Activated CD4-positive, alpha-beta T cell treated with anti-CD3 and anti-CD28 coated beads, Interleukin-2, amount 10 ng/mL, durations not matched to agents 7 days and 5 days (primary cell): ENCODE measurements at regions not wholly inside any gene's neighbourhood (a gene's known extent, or its start where the extent isn't known, plus 50 kb on each side); places are given as distances from the start of the nearest gene placed in this dataset.
"Not testable (repeated sequence)": the region's sequence is repeated elsewhere in the genome, so short reads cannot be mapped to it uniquely, and the experiment has no call there.

Experiments
- CTCF ChIA-PET: fragments of 350-600 bp; sonication (Branson Sonifier 250); formaldehyde crosslinking; loops from one replicate; lab custom pipeline; 2021; ENCODE audit warnings: antibody characterized with exemption; lab: Charles Lee
- POLR2A ChIA-PET: fragments of 350-600 bp; sonication (Branson Sonifier 250); formaldehyde crosslinking; loops from one replicate; lab custom pipeline; 2021; ENCODE audit warnings: antibody characterized with exemption; lab: Charles Lee
- DNase-seq: peaks from one replicate; pipeline ENCODE4 v3.0.0-alpha.2; 2020
- H3K27ac Mint-ChIP-seq: one replicate; pipeline ENCODE4 v1.8.0; 2021; ENCODE audit warnings: mild to moderate bottlenecking, moderate library complexity, mixed read lengths
- H3K27me3 Mint-ChIP-seq: one replicate; pipeline ENCODE4 v1.8.0; 2021; ENCODE audit warnings: mixed read lengths
- H3K36me3 Mint-ChIP-seq: one replicate; pipeline ENCODE4 v1.8.0; 2021; ENCODE audit warnings: low read depth, mixed read lengths
- H3K4me1 Mint-ChIP-seq: one replicate; pipeline ENCODE4 v1.8.0; 2021; ENCODE audit warnings: mixed read lengths
- H3K4me3 Mint-ChIP-seq: one replicate; pipeline ENCODE4 v1.8.0; 2021; ENCODE audit warnings: mild to moderate bottlenecking, moderate library complexity, mixed read lengths
- H3K9me3 Mint-ChIP-seq: one replicate; pipeline ENCODE4 v1.8.0; 2021; ENCODE audit warnings: mixed read lengths

GRCh38 chr21:22796147-22796546, 1797.9 kb downstream of the NCAM2 start:
- H3K27me3 Mint-ChIP-seq, result no peaks in the 10 kb centered on the region
- ChIA-PET CTCF (no interaction called here), POLR2A (no interaction called here)
- H3K4me3 Mint-ChIP-seq, result no peak overlapping the region
- DNase-seq, result no peak
- no peaks in the 10 kb centered on the region for H3K4me1 Mint-ChIP-seq
- H3K9me3 Mint-ChIP-seq, result no peaks in the 10 kb centered on the region
- H3K27ac Mint-ChIP-seq, result no peak overlapping the region
- H3K36me3 Mint-ChIP-seq, result no peaks in the 10 kb centered on the region

- H3K27me3 Mint-ChIP-seq, result no peaks in the 10 kb centered on the region
- no peaks in the 10 kb centered on the region for H3K9me3 Mint-ChIP-seq
- no peaks in the 10 kb centered on the region for H3K4me1 Mint-ChIP-seq
- H3K27ac Mint-ChIP-seq, result no peak overlapping the region
- ChIA-PET CTCF (no interaction called here), POLR2A (no interaction called here)
- no peak overlapping the region for H3K4me3 Mint-ChIP-seq
- no peak for DNase-seq
- no peaks in the 10 kb centered on the region for H3K36me3 Mint-ChIP-seq
Measured at GRCh38 chr21:22804151-22804550, 1805.9 kb downstream of the NCAM2 start.

- Mint-ChIP-seq H3K4me1 (no peaks in the 10 kb centered on the region), H3K36me3 (no peaks in the 10 kb centered on the region), H3K27ac (no peak overlapping the region), H3K27me3 (no peaks in the 10 kb centered on the region), H3K4me3 (no peak overlapping the region), H3K9me3 (no peaks in the 10 kb centered on the region)
- no peak for DNase-seq
- ChIA-PET CTCF (no interaction called here), POLR2A (no interaction called here)
Measured at GRCh38 chr21:22806278-22806677, 1808.1 kb downstream of the NCAM2 start.

- no peak overlapping the region for H3K27ac Mint-ChIP-seq
- no peaks in the 10 kb centered on the region for H3K9me3 Mint-ChIP-seq
- H3K36me3 Mint-ChIP-seq, result no peaks in the 10 kb centered on the region
- POLR2A ChIA-PET, result no interaction called here
- no peak for DNase-seq
- no peaks in the 10 kb centered on the region for H3K27me3 Mint-ChIP-seq
- H3K4me1 Mint-ChIP-seq, result no peaks in the 10 kb centered on the region
- H3K4me3 Mint-ChIP-seq, result no peak overlapping the region
- CTCF ChIA-PET, result interaction anchor here (0.6 kb wide), 1 partner anchor 539 kb away, joined by 3 read pairs; no protein-coding TSS in a partner anchor
Measured at GRCh38 chr21:22813201-22813600, 1815.0 kb downstream of the NCAM2 start.

- DNase-seq, H3K4me3 Mint-ChIP-seq, H3K9me3 Mint-ChIP-seq, CTCF ChIA-PET, POLR2A ChIA-PET, H3K36me3 Mint-ChIP-seq, H3K4me1 Mint-ChIP-seq, H3K27ac Mint-ChIP-seq, H3K27me3 Mint-ChIP-seq: not testable (repeated sequence)
Measured at GRCh38 chr21:22818681-22819485, 1820.7 kb downstream of the NCAM2 start.

GRCh38 chr21:22827422-22827821, 1829.2 kb downstream of the NCAM2 start:
- ChIA-PET CTCF (no interaction called here), POLR2A (no interaction called here)
- no peaks in the 10 kb centered on the region for H3K36me3 Mint-ChIP-seq
- no peak for DNase-seq
- H3K27ac Mint-ChIP-seq, result no peak overlapping the region
- H3K4me1 Mint-ChIP-seq, result no peaks in the 10 kb centered on the region
- peaks cover 15% of the 10 kb centered on the region for H3K9me3 Mint-ChIP-seq
- no peak overlapping the region for H3K4me3 Mint-ChIP-seq
- no peaks in the 10 kb centered on the region for H3K27me3 Mint-ChIP-seq

GRCh38 chr21:22842875-22843274, 1844.7 kb downstream of the NCAM2 start:
- peaks cover 13% of the 10 kb centered on the region for H3K9me3 Mint-ChIP-seq
- POLR2A ChIA-PET, result no interaction called here
- no peak overlapping the region for H3K27ac Mint-ChIP-seq
- H3K4me3 Mint-ChIP-seq, result no peak overlapping the region
- H3K36me3 Mint-ChIP-seq, result no peaks in the 10 kb centered on the region
- H3K4me1 Mint-ChIP-seq, result no peaks in the 10 kb centered on the region
- DNase-seq, result no peak
- CTCF ChIA-PET, result no interaction called here
- no peaks in the 10 kb centered on the region for H3K27me3 Mint-ChIP-seq

- H3K4me3 Mint-ChIP-seq, result no peak overlapping the region
- POLR2A ChIA-PET, result no interaction called here
- no peaks in the 10 kb centered on the region for H3K27me3 Mint-ChIP-seq
- DNase-seq, result no peak
- CTCF ChIA-PET, result no interaction called here
- no peaks in the 10 kb centered on the region for H3K36me3 Mint-ChIP-seq
- H3K9me3 Mint-ChIP-seq, result no peaks in the 10 kb centered on the region
- no peaks in the 10 kb centered on the region for H3K4me1 Mint-ChIP-seq
- H3K27ac Mint-ChIP-seq, result no peak overlapping the region
Measured at GRCh38 chr21:22855581-22855980, 1857.4 kb downstream of the NCAM2 start.

GRCh38 chr21:22871692-22872091, 1873.5 kb downstream of the NCAM2 start:
- H3K27ac Mint-ChIP-seq, result no peak overlapping the region
- no peaks in the 10 kb centered on the region for H3K27me3 Mint-ChIP-seq
- ChIA-PET POLR2A (no interaction called here), CTCF (no interaction called here)
- no peaks in the 10 kb centered on the region for H3K9me3 Mint-ChIP-seq
- DNase-seq, result no peak
- no peak overlapping the region for H3K4me3 Mint-ChIP-seq
- no peaks in the 10 kb centered on the region for H3K4me1 Mint-ChIP-seq
- H3K36me3 Mint-ChIP-seq, result no peaks in the 10 kb centered on the region

- POLR2A ChIA-PET, result no interaction called here
- CTCF ChIA-PET, result no interaction called here
Measured at GRCh38 chr21:22880573-22880972, 1882.4 kb downstream of the NCAM2 start.

GRCh38 chr21:22881131-22881530, 1882.9 kb downstream of the NCAM2 start:
- CTCF ChIA-PET, result no interaction called here
- Mint-ChIP-seq H3K4me3 (no peak overlapping the region), H3K9me3 (peaks cover 2% of the 10 kb centered on the region), H3K27ac (no peak overlapping the region), H3K27me3 (no peaks in the 10 kb centered on the region), H3K4me1 (no peaks in the 10 kb centered on the region), H3K36me3 (no peaks in the 10 kb centered on the region)
- no peak for DNase-seq
- POLR2A ChIA-PET, result no interaction called here

More at GRCh38 chr21:22880573-22880972, 1882.4 kb downstream of the NCAM2 start:
- Mint-ChIP-seq H3K27me3 (no peaks in the 10 kb centered on the region), H3K4me1 (no peaks in the 10 kb centered on the region), H3K4me3 (no peak overlapping the region), H3K36me3 (no peaks in the 10 kb centered on the region), H3K9me3 (peaks cover 2% of the 10 kb centered on the region), H3K27ac (no peak overlapping the region)
- no peak for DNase-seq

GRCh38 chr21:22885079-22885478, 1886.9 kb downstream of the NCAM2 start:
- Mint-ChIP-seq H3K27ac (no peak overlapping the region), H3K4me1 (no peaks in the 10 kb centered on the region), H3K4me3 (no peak overlapping the region), H3K36me3 (no peaks in the 10 kb centered on the region), H3K9me3 (peaks cover 4% of the 10 kb centered on the region), H3K27me3 (no peaks in the 10 kb centered on the region)
- DNase-seq, result no peak
- ChIA-PET POLR2A (no interaction called here), CTCF (interaction anchor here (0.6 kb wide), 1 partner anchor 187 kb away, joined by 4 read pairs; no protein-coding TSS in a partner anchor)

GRCh38 chr21:22885614-22886013, 1887.4 kb downstream of the NCAM2 start:
- Mint-ChIP-seq H3K36me3 (no peaks in the 10 kb centered on the region), H3K9me3 (peaks cover 4% of the 10 kb centered on the region)
- POLR2A ChIA-PET, result no interaction called here

GRCh38 chr21:22889445-22889844, 1891.2 kb downstream of the NCAM2 start:
- no peak for DNase-seq
- Mint-ChIP-seq H3K4me3 (no peak overlapping the region), H3K4me1 (no peaks in the 10 kb centered on the region), H3K27me3 (no peaks in the 10 kb centered on the region), H3K9me3 (peaks cover 4% of the 10 kb centered on the region), H3K36me3 (no peaks in the 10 kb centered on the region), H3K27ac (no peak overlapping the region)
- ChIA-PET CTCF (no interaction called here), POLR2A (no interaction called here)

More at GRCh38 chr21:22885614-22886013, 1887.4 kb downstream of the NCAM2 start:
- no peak for DNase-seq
- Mint-ChIP-seq H3K27ac (no peak overlapping the region), H3K4me3 (no peak overlapping the region), H3K4me1 (no peaks in the 10 kb centered on the region), H3K27me3 (no peaks in the 10 kb centered on the region)
- CTCF ChIA-PET, result no interaction called here
